ENCODE measurements at regions not wholly inside any gene's neighbourhood (a gene's known extent, or its start where the extent isn't known, plus 50 kb on each side); places are given as distances from the start of the nearest gene placed in this dataset.

DNA sequence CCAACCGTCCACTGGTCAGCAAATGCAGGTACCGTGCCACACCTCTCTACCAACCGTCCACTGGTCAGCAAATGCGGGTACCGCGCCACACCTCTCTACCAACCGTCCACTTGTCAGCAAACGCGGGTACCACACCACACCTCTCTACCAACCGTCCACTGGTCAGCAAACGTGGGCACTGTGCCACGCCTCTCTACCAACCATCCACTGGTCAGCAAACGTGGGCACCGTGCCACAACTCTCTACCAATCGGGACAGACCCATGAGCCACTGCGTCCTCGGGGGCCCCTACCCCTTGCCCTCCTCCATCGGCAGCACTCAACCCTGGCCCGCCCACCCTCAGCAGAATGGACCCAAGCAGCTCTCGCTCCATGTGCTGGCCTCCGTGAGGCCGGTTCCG is 226.4 kb upstream of the SALL3 start:
- TF ChIP-seq TAF1 (IDR thresholded peaks at IDR 0.05; ENCODE audit: borderline replicate concordance, insufficient read depth, low read length) (no peak), FOXP2 (optimal IDR thresholded peaks at IDR 0.05; ENCODE audit: borderline replicate concordance, extremely low read depth, extremely low read length, insufficient read depth) (no peak), SIN3A (IDR thresholded peaks at IDR 0.05; ENCODE audit: borderline replicate concordance, insufficient read depth, low read length) (no peak), POLR2AphosphoS5 (IDR thresholded peaks at IDR 0.05; ENCODE audit: low read depth, low read length) (no peak)
- TF ChIP-seq, protein P1, sequence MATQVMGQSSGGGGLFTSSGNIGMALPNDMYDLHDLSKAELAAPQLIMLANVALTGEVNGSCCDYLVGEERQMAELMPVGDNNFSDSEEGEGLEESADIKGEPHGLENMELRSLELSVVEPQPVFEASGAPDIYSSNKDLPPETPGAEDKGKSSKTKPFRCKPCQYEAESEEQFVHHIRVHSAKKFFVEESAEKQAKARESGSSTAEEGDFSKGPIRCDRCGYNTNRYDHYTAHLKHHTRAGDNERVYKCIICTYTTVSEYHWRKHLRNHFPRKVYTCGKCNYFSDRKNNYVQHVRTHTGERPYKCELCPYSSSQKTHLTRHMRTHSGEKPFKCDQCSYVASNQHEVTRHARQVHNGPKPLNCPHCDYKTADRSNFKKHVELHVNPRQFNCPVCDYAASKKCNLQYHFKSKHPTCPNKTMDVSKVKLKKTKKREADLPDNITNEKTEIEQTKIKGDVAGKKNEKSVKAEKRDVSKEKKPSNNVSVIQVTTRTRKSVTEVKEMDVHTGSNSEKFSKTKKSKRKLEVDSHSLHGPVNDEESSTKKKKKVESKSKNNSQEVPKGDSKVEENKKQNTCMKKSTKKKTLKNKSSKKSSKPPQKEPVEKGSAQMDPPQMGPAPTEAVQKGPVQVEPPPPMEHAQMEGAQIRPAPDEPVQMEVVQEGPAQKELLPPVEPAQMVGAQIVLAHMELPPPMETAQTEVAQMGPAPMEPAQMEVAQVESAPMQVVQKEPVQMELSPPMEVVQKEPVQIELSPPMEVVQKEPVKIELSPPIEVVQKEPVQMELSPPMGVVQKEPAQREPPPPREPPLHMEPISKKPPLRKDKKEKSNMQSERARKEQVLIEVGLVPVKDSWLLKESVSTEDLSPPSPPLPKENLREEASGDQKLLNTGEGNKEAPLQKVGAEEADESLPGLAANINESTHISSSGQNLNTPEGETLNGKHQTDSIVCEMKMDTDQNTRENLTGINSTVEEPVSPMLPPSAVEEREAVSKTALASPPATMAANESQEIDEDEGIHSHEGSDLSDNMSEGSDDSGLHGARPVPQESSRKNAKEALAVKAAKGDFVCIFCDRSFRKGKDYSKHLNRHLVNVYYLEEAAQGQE (IDR thresholded peaks at IDR 0.05; ENCODE audit: insufficient read depth in 1 of 2, low read depth in 2 of 2, low read length in 2 of 2) = no peak

DNA sequence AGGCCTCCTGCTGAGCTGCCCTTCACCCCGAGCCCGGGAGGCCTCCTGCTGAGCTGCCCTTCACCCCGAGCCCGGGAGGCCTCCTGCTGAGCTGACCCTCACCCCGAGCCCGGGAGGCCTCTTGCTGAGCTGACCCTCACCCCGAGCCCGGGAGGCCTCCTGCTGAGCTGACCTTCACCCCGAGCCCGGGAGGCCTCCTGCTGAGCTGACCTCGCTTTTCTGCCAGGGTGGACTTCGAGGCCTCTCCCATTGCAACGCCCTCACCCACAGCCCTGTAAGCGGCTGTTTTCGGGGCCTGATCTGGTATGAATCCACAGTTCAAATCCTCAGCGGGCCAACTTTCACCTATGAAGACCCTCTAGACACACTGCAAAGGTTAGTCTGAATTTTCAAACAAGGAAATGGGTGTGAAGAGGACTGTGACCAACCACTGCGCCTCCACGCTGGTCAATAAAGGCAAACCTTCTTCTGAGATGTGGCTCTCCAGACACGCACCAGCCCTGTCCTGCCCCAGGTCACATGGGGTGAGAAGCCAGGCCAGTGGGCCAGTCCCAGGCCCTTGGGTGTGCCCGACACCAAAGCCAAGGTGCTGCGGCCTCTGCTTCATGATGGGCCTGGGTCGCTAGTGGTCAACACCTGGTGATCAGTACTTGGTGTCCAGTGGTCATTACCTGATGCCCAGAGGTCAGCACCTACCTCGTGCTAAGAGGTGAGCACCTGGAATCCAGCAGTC is 225.1 kb upstream of the SALL3 start:
- TF ChIP-seq SIN3A (IDR thresholded peaks at IDR 0.05; ENCODE audit: borderline replicate concordance, insufficient read depth, low read length) (no peak), TAF1 (IDR thresholded peaks at IDR 0.05; ENCODE audit: borderline replicate concordance, insufficient read depth, low read length) (no peak), FOXP2 (optimal IDR thresholded peaks at IDR 0.05; ENCODE audit: borderline replicate concordance, extremely low read depth, extremely low read length, insufficient read depth) (no peak), POLR2AphosphoS5 (IDR thresholded peaks at IDR 0.05; ENCODE audit: low read depth, low read length) (no peak)
- TF ChIP-seq, protein P1 (IDR thresholded peaks at IDR 0.05; ENCODE audit: insufficient read depth in 1 of 2, low read depth in 2 of 2, low read length in 2 of 2) = no peak

DNA sequence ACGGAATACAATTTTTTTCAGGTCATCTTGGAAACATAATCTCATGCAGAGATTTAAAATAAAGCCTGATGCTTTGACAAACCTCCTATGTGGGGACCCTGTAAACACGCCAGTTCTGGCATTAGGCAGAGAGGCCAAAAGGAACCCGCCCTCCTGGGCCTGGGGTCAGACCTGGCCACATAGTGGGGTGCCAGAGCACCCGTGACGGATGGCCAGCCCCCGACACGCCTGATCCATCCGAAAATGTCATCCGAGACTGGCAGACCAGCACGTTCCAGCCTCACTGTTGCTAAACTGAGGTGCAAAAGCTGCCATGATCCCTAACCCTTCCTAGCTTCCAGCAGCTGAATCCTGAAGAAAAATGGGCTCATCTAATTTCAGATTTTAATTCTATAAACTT is 222.6 kb upstream of the SALL3 start:
- TF ChIP-seq TAF1 (IDR thresholded peaks at IDR 0.05; ENCODE audit: borderline replicate concordance, insufficient read depth, low read length) (no peak), FOXP2 (optimal IDR thresholded peaks at IDR 0.05; ENCODE audit: borderline replicate concordance, extremely low read depth, extremely low read length, insufficient read depth) (no peak), POLR2AphosphoS5 (IDR thresholded peaks at IDR 0.05; ENCODE audit: low read depth, low read length) (no peak)
- TF ChIP-seq, protein P1 (IDR thresholded peaks at IDR 0.05; ENCODE audit: insufficient read depth in 1 of 2, low read depth in 2 of 2, low read length in 2 of 2) = no peak

DNA sequence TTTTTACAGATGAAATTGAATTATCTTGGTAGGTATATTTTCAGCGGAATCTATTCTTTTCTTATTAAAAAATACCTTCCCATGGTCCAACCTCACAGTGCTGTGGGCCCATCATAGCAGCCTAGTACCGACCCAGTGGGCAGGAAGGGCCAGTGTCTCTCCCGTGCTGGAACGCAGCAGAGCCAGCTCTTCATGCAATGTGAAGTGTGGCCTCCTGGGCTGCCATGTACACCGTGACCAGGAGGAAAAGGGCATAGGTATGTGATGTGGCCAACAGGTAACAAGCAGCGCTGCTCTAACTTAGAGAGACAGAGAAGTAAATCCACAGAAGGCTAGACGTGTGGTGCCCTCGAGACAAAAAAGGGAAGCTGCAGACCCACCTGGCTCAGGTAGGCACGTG is 221.1 kb upstream of the SALL3 start:
- TF ChIP-seq FOXP2 (optimal IDR thresholded peaks at IDR 0.05; ENCODE audit: borderline replicate concordance, extremely low read depth, extremely low read length, insufficient read depth) = no peak
- no peak for TF ChIP-seq TAF1 (IDR thresholded peaks at IDR 0.05; ENCODE audit: borderline replicate concordance, insufficient read depth, low read length)
- TF ChIP-seq POLR2AphosphoS5 (IDR thresholded peaks at IDR 0.05; ENCODE audit: low read depth, low read length) = no peak
- TF ChIP-seq, protein P1 (IDR thresholded peaks at IDR 0.05; ENCODE audit: insufficient read depth in 1 of 2, low read depth in 2 of 2, low read length in 2 of 2) = no peak
- no peak for TF ChIP-seq SIN3A (IDR thresholded peaks at IDR 0.05; ENCODE audit: borderline replicate concordance, insufficient read depth, low read length)
